ENCODE measurements at regions not wholly inside any gene's neighbourhood (a gene's known extent, or its start where the extent isn't known, plus 50 kb on each side); places are given as distances from the start of the nearest gene placed in this dataset.

- TF ChIP-seq, protein P1, sequence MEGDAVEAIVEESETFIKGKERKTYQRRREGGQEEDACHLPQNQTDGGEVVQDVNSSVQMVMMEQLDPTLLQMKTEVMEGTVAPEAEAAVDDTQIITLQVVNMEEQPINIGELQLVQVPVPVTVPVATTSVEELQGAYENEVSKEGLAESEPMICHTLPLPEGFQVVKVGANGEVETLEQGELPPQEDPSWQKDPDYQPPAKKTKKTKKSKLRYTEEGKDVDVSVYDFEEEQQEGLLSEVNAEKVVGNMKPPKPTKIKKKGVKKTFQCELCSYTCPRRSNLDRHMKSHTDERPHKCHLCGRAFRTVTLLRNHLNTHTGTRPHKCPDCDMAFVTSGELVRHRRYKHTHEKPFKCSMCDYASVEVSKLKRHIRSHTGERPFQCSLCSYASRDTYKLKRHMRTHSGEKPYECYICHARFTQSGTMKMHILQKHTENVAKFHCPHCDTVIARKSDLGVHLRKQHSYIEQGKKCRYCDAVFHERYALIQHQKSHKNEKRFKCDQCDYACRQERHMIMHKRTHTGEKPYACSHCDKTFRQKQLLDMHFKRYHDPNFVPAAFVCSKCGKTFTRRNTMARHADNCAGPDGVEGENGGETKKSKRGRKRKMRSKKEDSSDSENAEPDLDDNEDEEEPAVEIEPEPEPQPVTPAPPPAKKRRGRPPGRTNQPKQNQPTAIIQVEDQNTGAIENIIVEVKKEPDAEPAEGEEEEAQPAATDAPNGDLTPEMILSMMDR (IDR thresholded peaks at IDR 0.05; ENCODE audit: low read depth, low read length, poor library complexity, severe bottlenecking) = no peak
- no peak for TF ChIP-seq EZH2phosphoT487 (IDR thresholded peaks at IDR 0.05; ENCODE audit: borderline replicate concordance, low read length)
Measured at GRCh38 chr6:51542475-51542874, 544.9 kb downstream of the PKHD1 start.
